Stomach (tissue), 4 donors: ENCODE measurements at regions not wholly inside any gene's neighbourhood (a gene's known extent, or its start where the extent isn't known, plus 50 kb on each side); places are given as distances from the start of the nearest gene placed in this dataset.

Source experiments
- POLR2A ChIP-seq, 4 donors: fragments of 450-650 bp; IDR thresholded peaks; one replicate each; pipeline ENCODE4 v1.6.1; 2016; ENCODE audit warnings: antibody characterized with exemption in 4 of 4, control low read depth in 2 of 4, mild to moderate bottlenecking in 1 of 4, moderate library complexity in 1 of 4
- TF ChIP-seq, protein P1 (sequence below), 7 experiments: fragments of 450-650 bp in 4 of 7; fragments of 200-600 bp in 3 of 7; sonication (generic) in 3 of 7; IDR thresholded peaks; one replicate each; pipeline ENCODE4 v1.5.1; 2016 to 2019; ENCODE audit warnings: antibody characterized with exemption in 7 of 7, control low read depth in 2 of 7, mild to moderate bottlenecking in 1 of 7

DNA sequence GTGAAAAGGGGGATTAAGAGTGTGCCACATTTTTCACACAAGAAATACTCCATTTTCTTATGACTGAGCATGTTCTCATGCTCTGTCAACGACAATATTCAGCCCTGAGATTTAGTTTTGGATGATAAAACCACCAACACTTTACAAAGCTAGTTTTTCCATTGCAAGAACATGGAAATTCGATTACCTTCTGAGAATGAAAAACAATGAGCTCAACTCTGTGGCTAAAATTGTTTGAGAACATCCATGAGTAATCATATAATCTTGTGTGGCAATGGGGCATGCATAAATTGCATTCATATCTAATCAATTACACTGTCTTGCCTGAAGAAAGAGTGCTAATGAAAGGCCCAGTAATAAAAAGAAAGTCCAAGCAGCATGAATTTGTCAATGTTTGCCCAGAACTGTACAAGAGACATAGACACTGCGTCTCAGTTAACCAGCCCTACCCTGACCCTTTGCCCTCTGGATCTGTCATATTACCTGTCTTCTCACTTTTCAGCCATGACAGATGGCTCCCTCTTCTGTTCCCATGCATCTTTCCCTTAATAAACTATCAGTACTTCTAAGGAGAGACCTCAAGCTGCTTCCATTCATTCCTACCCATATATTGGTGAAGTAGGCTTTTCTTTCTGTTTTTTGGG lies 253.4 kb downstream of the FAM76B start:
- no peak for TF ChIP-seq POLR2A (IDR thresholded peaks at IDR 0.05)
- TF ChIP-seq, protein P1, sequence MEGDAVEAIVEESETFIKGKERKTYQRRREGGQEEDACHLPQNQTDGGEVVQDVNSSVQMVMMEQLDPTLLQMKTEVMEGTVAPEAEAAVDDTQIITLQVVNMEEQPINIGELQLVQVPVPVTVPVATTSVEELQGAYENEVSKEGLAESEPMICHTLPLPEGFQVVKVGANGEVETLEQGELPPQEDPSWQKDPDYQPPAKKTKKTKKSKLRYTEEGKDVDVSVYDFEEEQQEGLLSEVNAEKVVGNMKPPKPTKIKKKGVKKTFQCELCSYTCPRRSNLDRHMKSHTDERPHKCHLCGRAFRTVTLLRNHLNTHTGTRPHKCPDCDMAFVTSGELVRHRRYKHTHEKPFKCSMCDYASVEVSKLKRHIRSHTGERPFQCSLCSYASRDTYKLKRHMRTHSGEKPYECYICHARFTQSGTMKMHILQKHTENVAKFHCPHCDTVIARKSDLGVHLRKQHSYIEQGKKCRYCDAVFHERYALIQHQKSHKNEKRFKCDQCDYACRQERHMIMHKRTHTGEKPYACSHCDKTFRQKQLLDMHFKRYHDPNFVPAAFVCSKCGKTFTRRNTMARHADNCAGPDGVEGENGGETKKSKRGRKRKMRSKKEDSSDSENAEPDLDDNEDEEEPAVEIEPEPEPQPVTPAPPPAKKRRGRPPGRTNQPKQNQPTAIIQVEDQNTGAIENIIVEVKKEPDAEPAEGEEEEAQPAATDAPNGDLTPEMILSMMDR (IDR thresholded peaks at IDR 0.05), result no peak
